ENCODE measurements at regions not wholly inside any gene's neighbourhood (a gene's known extent, or its start where the extent isn't known, plus 50 kb on each side); places are given as distances from the start of the nearest gene placed in this dataset.

GRCh38 chr2:18721038-18721922, 131.9 kb upstream of the NT5C1B start:
- H3K36me3 ChIP-seq, result no peaks in the 10 kb centered on the region
- no peak overlapping the region for H3K4me3 ChIP-seq
- DNase-seq (no peak), ATAC-seq (no peak)
- no peak overlapping the region for H3K27ac ChIP-seq
- intact Hi-C loops (cut with DNase I), result no loop called here
- H3K4me1 ChIP-seq, result no peaks in the 10 kb centered on the region
- no peaks in the 10 kb centered on the region for H3K9me3 ChIP-seq
- no peak for TF ChIP-seq POLR2A (IDR thresholded peaks at IDR 0.05)
- TF ChIP-seq CTCF (IDR thresholded peaks at IDR 0.05), result no peak
- 67% methylated on average over 6 of the region's 10 CpGs for WGBS (ENCODE audit: insufficient coverage, low coverage, low lambda C conversion rate, missing lambda C conversion rate)
- no peaks in the 10 kb centered on the region for H3K27me3 ChIP-seq

GRCh38 chr2:18719978-18720775, 130.8 kb upstream of the NT5C1B start:
- H3K9me3 ChIP-seq, result no peaks in the 10 kb centered on the region
- H3K4me1 ChIP-seq, result no peaks in the 10 kb centered on the region
- no peaks in the 10 kb centered on the region for H3K27me3 ChIP-seq
- WGBS (ENCODE audit: insufficient coverage, low coverage, low lambda C conversion rate, missing lambda C conversion rate), result 93% methylated on average over 4 of the region's 4 CpGs
- no peak for TF ChIP-seq CTCF (IDR thresholded peaks at IDR 0.05)
- no peak for TF ChIP-seq POLR2A (IDR thresholded peaks at IDR 0.05)
- ATAC-seq (no peak), DNase-seq (no peak)
- H3K36me3 ChIP-seq, result no peaks in the 10 kb centered on the region
- H3K4me3 ChIP-seq, result no peak overlapping the region
- intact Hi-C loops (cut with DNase I), result no loop called here
- H3K27ac ChIP-seq, result no peak overlapping the region

GRCh38 chr2:18708203-18708715, 118.9 kb upstream of the NT5C1B start:
- Histone ChIP-seq H3K27ac (no peak overlapping the region), H3K36me3 (no peaks in the 10 kb centered on the region), H3K4me3 (no peak overlapping the region), H3K9me3 (no peaks in the 10 kb centered on the region), H3K27me3 (no peaks in the 10 kb centered on the region), H3K4me1 (no peaks in the 10 kb centered on the region)
- intact Hi-C loops (cut with DNase I), result no loop called here
- ATAC-seq (no peak), DNase-seq (no peak)
- 26% methylated on average over 1 of the region's 1 CpG for WGBS (ENCODE audit: insufficient coverage, low coverage, low lambda C conversion rate, missing lambda C conversion rate)
- TF ChIP-seq CTCF (IDR thresholded peaks at IDR 0.05) (no peak), POLR2A (IDR thresholded peaks at IDR 0.05) (no peak)

GRCh38 chr2:18706001-18706400, 116.6 kb upstream of the NT5C1B start:
- WGBS (ENCODE audit: insufficient coverage, low coverage, low lambda C conversion rate, missing lambda C conversion rate), result 90% methylated on average over 2 of the region's 2 CpGs
- H3K27me3 ChIP-seq, result no peaks in the 10 kb centered on the region
- no peaks in the 10 kb centered on the region for H3K9me3 ChIP-seq
- no peaks in the 10 kb centered on the region for H3K4me1 ChIP-seq
- H3K27ac ChIP-seq, result no peak overlapping the region
- no peak for ATAC-seq
- intact Hi-C loops (cut with DNase I), result no loop called here
- DNase-seq, result no peak
- no peaks in the 10 kb centered on the region for H3K36me3 ChIP-seq
- TF ChIP-seq CTCF (IDR thresholded peaks at IDR 0.05) (no peak), POLR2A (IDR thresholded peaks at IDR 0.05) (no peak)
- no peak overlapping the region for H3K4me3 ChIP-seq
